Common myeloid progenitor, CD34-positive (primary cell): ENCODE measurements at regions not wholly inside any gene's neighbourhood (a gene's known extent, or its start where the extent isn't known, plus 50 kb on each side); places are given as distances from the start of the nearest gene placed in this dataset.

Experiments used
- CTCF ChIA-PET: fragments of 350-600 bp; sonication (Branson Sonifier 250); formaldehyde crosslinking; loops from one replicate; lab custom pipeline; 2021; ENCODE audit warnings: antibody characterized with exemption; lab: Charles Lee
- POLR2A ChIA-PET: fragments of 350-600 bp; sonication (Branson Sonifier 250); formaldehyde crosslinking; loops from one replicate; lab custom pipeline; 2021; ENCODE audit warnings: antibody characterized with exemption; lab: Charles Lee
- DNase-seq, 3 donors: peaks; one replicate each; pipeline versions ENCODE4 v3.0.0 to v3.0.0-alpha.2; 2013
- H3K27ac ChIP-seq, 2 experiments: 1 replicate in 1 of 2; 2 replicates in 1 of 2; pipeline ENCODE4 v1.7.0; 2013; ENCODE audit warnings: inconsistent platforms in 2 of 2, low read length in 2 of 2, mild to moderate bottlenecking in 2 of 2, low read depth in 1 of 2, moderate library complexity in 1 of 2; ENCODE audit not compliant: severe bottlenecking in 2 of 2, insufficient read depth in 1 of 2, poor library complexity in 1 of 2
- H3K27me3 ChIP-seq, 5 experiments: replicated peaks in 2 of 5; 1 replicate in 3 of 5; 2 replicates in 2 of 5; pipeline versions ENCODE4 v1.6.1 to v1.7.0; 2013; ENCODE audit warnings: low read length in 4 of 5, mild to moderate bottlenecking in 2 of 5, moderate library complexity in 2 of 5, inconsistent platforms in 1 of 5; ENCODE audit not compliant: insufficient read depth in 5 of 5, control insufficient read depth in 4 of 5
- H3K36me3 ChIP-seq, 4 experiments: 1 replicate in 2 of 4; 2 replicates in 2 of 4; pipeline versions ENCODE4 v1.6.1 to v1.7.0; 2013; ENCODE audit warnings: low read length in 3 of 4, control low read depth in 1 of 4, mild to moderate bottlenecking in 1 of 4; ENCODE audit not compliant: control insufficient read depth in 4 of 4, insufficient read depth in 4 of 4
- H3K4me1 ChIP-seq, 4 experiments: 1 replicate in 3 of 4; 2 replicates in 1 of 4; pipeline versions ENCODE4 v1.6.1 to v1.7.1; 2013; ENCODE audit warnings: low read length in 3 of 4, mild to moderate bottlenecking in 3 of 4, control low read depth in 1 of 4, inconsistent platforms in 1 of 4, moderate library complexity in 1 of 4; ENCODE audit not compliant: control insufficient read depth in 4 of 4, insufficient read depth in 4 of 4; ENCODE audit errors: control extremely low read depth in 1 of 4
- H3K4me3 ChIP-seq, 7 experiments: 1 replicate in 4 of 7; 2 replicates in 3 of 7; pipeline versions ENCODE4 v1.5.1 to v1.7.0; 2013; ENCODE audit warnings: mild to moderate bottlenecking in 7 of 7, low read length in 6 of 7, moderate library complexity in 6 of 7, inconsistent platforms in 2 of 7, low read depth in 2 of 7, control low read depth in 1 of 7; ENCODE audit not compliant: insufficient read depth in 4 of 7, control insufficient read depth in 1 of 7; ENCODE audit errors: extremely low read depth in 1 of 7
- H3K9me3 ChIP-seq, 5 experiments: 1 replicate in 4 of 5; 2 replicates in 1 of 5; pipeline versions ENCODE4 v1.6.1 to v1.7.1; 2013; ENCODE audit warnings: low read length in 4 of 5, mild to moderate bottlenecking in 2 of 5, inconsistent platforms in 1 of 5, low read depth in 1 of 5, moderate library complexity in 1 of 5; ENCODE audit not compliant: control insufficient read depth in 4 of 5, insufficient read depth in 2 of 5; ENCODE audit errors: control extremely low read depth in 1 of 5
- WGBS: methylation state at CpG from one replicate; pipeline ENCODE4 v1.1.5; 2013; ENCODE audit not compliant: insufficient coverage; 5-methylcytosine and 5-hydroxymethylcytosine counted together

- H3K4me3 ChIP-seq = no peak overlapping the region
- H3K4me1 ChIP-seq = peaks cover 0 to 10% (median 0%) of the 10 kb centered on the region in 4 experiments
- H3K36me3 ChIP-seq = no peaks in the 10 kb centered on the region
- POLR2A ChIA-PET = no interaction called here
- CTCF ChIA-PET = interaction anchor here (1.0 kb wide), 1 partner anchor 17 kb away, joined by 3 read pairs; no protein-coding TSS in a partner anchor
- no peak overlapping the region for H3K27ac ChIP-seq
- DNase-seq = no peak
- H3K9me3 ChIP-seq = no peaks in the 10 kb centered on the region
- 88% methylated on average over 20 of the region's 24 CpGs for WGBS
- no peaks in the 10 kb centered on the region for H3K27me3 ChIP-seq
Measured at GRCh38 chr4:106681381-106681921, 312.9 kb upstream of the GIMD1 start.

- POLR2A ChIA-PET = no interaction called here
- no peak overlapping the region for H3K4me3 ChIP-seq
- H3K27me3 ChIP-seq = no peaks in the 10 kb centered on the region
- DNase-seq = no peak
- peaks cover 0 to 14% (median 0%) of the 10 kb centered on the region in 4 experiments for H3K4me1 ChIP-seq
- no peaks in the 10 kb centered on the region for H3K36me3 ChIP-seq
- CTCF ChIA-PET = no interaction called here
- WGBS = 100% methylated on average over 1 of the region's 1 CpG
- H3K9me3 ChIP-seq = no peaks in the 10 kb centered on the region
- H3K27ac ChIP-seq = no peak overlapping the region
Measured at GRCh38 chr4:106679063-106679462, 310.5 kb upstream of the GIMD1 start.

- Histone ChIP-seq H3K36me3 (no peaks in the 10 kb centered on the region), H3K27ac (no peak overlapping the region), H3K4me3 (no peak overlapping the region), H3K4me1 (peaks cover 0 to 14% (median 0%) of the 10 kb centered on the region in 4 experiments), H3K27me3 (no peaks in the 10 kb centered on the region), H3K9me3 (no peaks in the 10 kb centered on the region)
- no peak for DNase-seq
- ChIA-PET POLR2A (no interaction called here), CTCF (no interaction called here)
Measured at GRCh38 chr4:106677213-106677612, 308.6 kb upstream of the GIMD1 start.

- Histone ChIP-seq H3K36me3 (no peaks in the 10 kb centered on the region), H3K4me3 (no peak overlapping the region), H3K27me3 (no peaks in the 10 kb centered on the region), H3K4me1 (peaks cover 0 to 14% (median 0%) of the 10 kb centered on the region in 4 experiments), H3K9me3 (no peaks in the 10 kb centered on the region), H3K27ac (no peak overlapping the region)
- ChIA-PET CTCF (no interaction called here), POLR2A (no interaction called here)
- WGBS = 100% methylated on average over 1 of the region's 3 CpGs
- DNase-seq = peak in 2 of 3 donors; percentile 21 to 26
Measured at GRCh38 chr4:106676173-106676921, 307.8 kb upstream of the GIMD1 start.

- CTCF ChIA-PET = no interaction called here
Measured at GRCh38 chr4:106671716-106672115, 303.1 kb upstream of the GIMD1 start.

GRCh38 chr4:106670976-106671375, 302.4 kb upstream of the GIMD1 start:
- WGBS = 100% methylated on average over 2 of the region's 2 CpGs
- Histone ChIP-seq H3K4me3 (no peak overlapping the region), H3K27ac (no peak overlapping the region), H3K4me1 (no peaks in the 10 kb centered on the region), H3K27me3 (no peaks in the 10 kb centered on the region), H3K9me3 (no peaks in the 10 kb centered on the region), H3K36me3 (no peaks in the 10 kb centered on the region)
- CTCF ChIA-PET = no interaction called here
- POLR2A ChIA-PET = no interaction called here
- DNase-seq = no peak

More at GRCh38 chr4:106671716-106672115, 303.1 kb upstream of the GIMD1 start:
- Histone ChIP-seq H3K4me1 (peaks cover 0 to 6% (median 0%) of the 10 kb centered on the region in 4 experiments), H3K9me3 (no peaks in the 10 kb centered on the region), H3K4me3 (no peak overlapping the region), H3K27me3 (no peaks in the 10 kb centered on the region), H3K27ac (no peak overlapping the region), H3K36me3 (no peaks in the 10 kb centered on the region)
- 100% methylated on average over 1 of the region's 1 CpG for WGBS
- POLR2A ChIA-PET = no interaction called here
- no peak for DNase-seq

- H3K9me3 ChIP-seq = no peaks in the 10 kb centered on the region
- DNase-seq = peak in 1 of 3 donors; percentile 1
- H3K27ac ChIP-seq = no peak overlapping the region
- no peak overlapping the region for H3K4me3 ChIP-seq
- WGBS = no CpG with 5 or more reads among the region's 1 CpG
- ChIA-PET POLR2A (no interaction called here), CTCF (no interaction called here)
- no peaks in the 10 kb centered on the region for H3K36me3 ChIP-seq
- H3K27me3 ChIP-seq = no peaks in the 10 kb centered on the region
- no peaks in the 10 kb centered on the region for H3K4me1 ChIP-seq
Measured at GRCh38 chr4:106659371-106659770, 290.8 kb upstream of the GIMD1 start.
